PC-9 (cell line): ENCODE measurements at regions not wholly inside any gene's neighbourhood (a gene's known extent, or its start where the extent isn't known, plus 50 kb on each side); places are given as distances from the start of the nearest gene placed in this dataset.
A peak's percentile ranks its signal among the peaks of the same experiment; 100 is the strongest.

ENCODE experiments used
- BruUV-seq: library from RNA; stranded (reverse); fragments of 400-500 nt; replicated peaks from 2 replicates; lab custom pipeline; 2021; lab: Mats Ljungman, UMichigan
- CTCF ChIA-PET: fragments of 300-600 bp; sonication (Branson Sonifier 250); formaldehyde crosslinking; loops from one replicate; lab custom pipeline; 2022; ENCODE audit warnings: antibody characterized with exemption; lab: Charles Lee
- POLR2A ChIA-PET: fragments of 300-600 bp; sonication (Branson Sonifier 250); formaldehyde crosslinking; loops from one replicate; lab custom pipeline; 2022; ENCODE audit warnings: antibody characterized with exemption; ENCODE audit not compliant: unreplicated experiment; lab: Charles Lee
- DNase-seq, 2 experiments: peaks; one replicate each; pipeline versions ENCODE4 v3.0.0 to v3.0.0-alpha.2; 2015 to 2022; ENCODE audit warnings: mixed read lengths in 1 of 2
- H2AFZ ChIP-seq: fragments of 200-600 bp; sonication (generic); 2 replicates; pipeline ENCODE4 v1.8.1; 2017; ENCODE audit warnings: antibody characterized with exemption
- H3F3A ChIP-seq: fragments of 200-600 bp; sonication (generic); 2 replicates; pipeline ENCODE4 v1.8.1; 2017; ENCODE audit warnings: antibody characterized with exemption, mild to moderate bottlenecking, low read depth; ENCODE audit not compliant: insufficient read depth
- H3K27ac ChIP-seq: fragments of 200-600 bp; sonication (generic); 2 replicates; pipeline ENCODE4 v1.6.1; 2016; ENCODE audit warnings: mixed run types
- H3K27me3 ChIP-seq: fragments of 200-600 bp; sonication (generic); 2 replicates; pipeline ENCODE4 v1.6.1; 2016; ENCODE audit warnings: low read depth, mixed run types; ENCODE audit not compliant: insufficient read depth
- H3K36me3 ChIP-seq: fragments of 200-600 bp; sonication (generic); 2 replicates; pipeline ENCODE4 v1.6.1; 2016; ENCODE audit warnings: low read depth, mixed run types
- H3K4me1 ChIP-seq: fragments of 200-600 bp; sonication (generic); replicated peaks from 2 replicates; pipeline ENCODE4 v1.6.1; 2016; ENCODE audit warnings: mixed run types; ENCODE audit not compliant: insufficient read depth
- H3K4me2 ChIP-seq: fragments of 200-600 bp; sonication (generic); 2 replicates; pipeline ENCODE4 v1.6.1; 2017; ENCODE audit warnings: mixed run types
- H3K4me3 ChIP-seq: fragments of 200-600 bp; sonication (generic); 2 replicates; pipeline ENCODE4 v1.6.1; 2016; ENCODE audit warnings: mixed run types
- H3K79me2 ChIP-seq: fragments of 200-600 bp; sonication (generic); 2 replicates; pipeline ENCODE4 v1.6.1; 2017; ENCODE audit warnings: low read depth, mixed run types
- H3K9me2 ChIP-seq: fragments of 200-600 bp; sonication (generic); 2 replicates; pipeline ENCODE4 v1.8.1; 2017; ENCODE audit warnings: mild to moderate bottlenecking; ENCODE audit not compliant: insufficient read depth
- H3K9me3 ChIP-seq: fragments of 200-600 bp; sonication (generic); 2 replicates; pipeline ENCODE4 v1.8.1; 2016; ENCODE audit warnings: low read depth; ENCODE audit not compliant: insufficient read depth
- H4K20me1 ChIP-seq: fragments of 200-600 bp; sonication (generic); 2 replicates; pipeline ENCODE4 v1.8.1; 2017; ENCODE audit not compliant: insufficient read depth
- EZH2 ChIP-seq: fragments of 200-600 bp; sonication (generic); IDR thresholded peaks from 2 replicates; pipeline ENCODE4 v1.8.0; 2017; ENCODE audit warnings: antibody characterized with exemption, low read depth
- intact Hi-C: fragments of 100-400 bp; cut with micrococcal nuclease; formaldehyde crosslinking; loops from one replicate; pipeline ENCODE4 v1.10.0; 2022; ENCODE audit not compliant: unreplicated experiment
- TF ChIP-seq, protein P1 (sequence below): fragments of 200-600 bp; sonication (generic); conservative IDR thresholded peaks from 2 replicates; pipeline ENCODE4 v1.6.1; 2017; ENCODE audit warnings: mixed run types, antibody characterized with exemption, mild to moderate bottlenecking, moderate library complexity

DNA sequence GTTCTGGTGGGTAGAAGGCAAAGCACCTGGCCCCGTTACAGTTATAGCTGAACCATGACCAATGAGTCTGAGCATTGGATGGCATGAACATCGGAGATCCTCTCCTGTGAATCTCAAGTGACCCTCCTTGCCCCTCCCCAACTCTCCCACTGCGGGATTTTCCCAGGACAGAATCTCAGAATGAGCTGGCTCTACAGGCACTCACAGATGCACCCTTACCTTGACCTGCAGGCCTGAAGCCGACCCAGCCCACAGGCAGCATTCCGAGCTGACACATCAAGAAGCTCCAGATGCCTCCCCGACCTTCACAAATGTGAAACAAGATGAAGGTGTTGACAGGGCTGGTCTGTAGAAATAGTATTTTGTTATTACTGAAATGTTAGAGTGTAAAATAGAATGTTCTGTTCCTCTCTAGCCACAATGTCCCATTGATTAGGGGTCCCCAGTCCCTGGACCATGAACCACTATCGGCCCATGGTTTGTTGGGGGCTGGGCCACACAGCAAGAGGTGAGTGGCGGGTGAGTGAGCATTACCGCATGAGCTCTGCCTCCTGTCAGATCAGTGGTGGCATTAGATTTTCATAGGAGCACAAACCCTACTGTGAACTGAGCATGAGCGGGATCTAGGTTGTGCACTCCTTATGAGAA lies 263.4 kb downstream of the AUH start:
- ChIA-PET POLR2A (no interaction called here), CTCF (no interaction called here)
- no peak for DNase-seq
- H4K20me1 ChIP-seq = no peaks in the 10 kb centered on the region
- no peak overlapping the region for H3K4me2 ChIP-seq
- TF ChIP-seq, protein P1, sequence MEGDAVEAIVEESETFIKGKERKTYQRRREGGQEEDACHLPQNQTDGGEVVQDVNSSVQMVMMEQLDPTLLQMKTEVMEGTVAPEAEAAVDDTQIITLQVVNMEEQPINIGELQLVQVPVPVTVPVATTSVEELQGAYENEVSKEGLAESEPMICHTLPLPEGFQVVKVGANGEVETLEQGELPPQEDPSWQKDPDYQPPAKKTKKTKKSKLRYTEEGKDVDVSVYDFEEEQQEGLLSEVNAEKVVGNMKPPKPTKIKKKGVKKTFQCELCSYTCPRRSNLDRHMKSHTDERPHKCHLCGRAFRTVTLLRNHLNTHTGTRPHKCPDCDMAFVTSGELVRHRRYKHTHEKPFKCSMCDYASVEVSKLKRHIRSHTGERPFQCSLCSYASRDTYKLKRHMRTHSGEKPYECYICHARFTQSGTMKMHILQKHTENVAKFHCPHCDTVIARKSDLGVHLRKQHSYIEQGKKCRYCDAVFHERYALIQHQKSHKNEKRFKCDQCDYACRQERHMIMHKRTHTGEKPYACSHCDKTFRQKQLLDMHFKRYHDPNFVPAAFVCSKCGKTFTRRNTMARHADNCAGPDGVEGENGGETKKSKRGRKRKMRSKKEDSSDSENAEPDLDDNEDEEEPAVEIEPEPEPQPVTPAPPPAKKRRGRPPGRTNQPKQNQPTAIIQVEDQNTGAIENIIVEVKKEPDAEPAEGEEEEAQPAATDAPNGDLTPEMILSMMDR = no peak
- no peak for TF ChIP-seq EZH2
- BruUV-seq = no TSS peak
- H3K4me3 ChIP-seq = no peak overlapping the region
- intact Hi-C loops = loop anchor here (10.0 kb wide), 1 partner anchor 96 kb away; no protein-coding TSS in a partner anchor
- no peak overlapping the region for H3K27ac ChIP-seq
- no peaks in the 10 kb centered on the region for H3K36me3 ChIP-seq
- H3F3A ChIP-seq = peaks cover 19% of the 10 kb centered on the region
- no peaks in the 10 kb centered on the region for H3K27me3 ChIP-seq
- no peaks in the 10 kb centered on the region for H3K9me3 ChIP-seq
- H3K9me2 ChIP-seq = no peaks in the 10 kb centered on the region
- no peaks in the 10 kb centered on the region for H3K79me2 ChIP-seq
- peaks cover 18% of the 10 kb centered on the region for H3K4me1 ChIP-seq
- H2AFZ ChIP-seq = no peak overlapping the region

DNA sequence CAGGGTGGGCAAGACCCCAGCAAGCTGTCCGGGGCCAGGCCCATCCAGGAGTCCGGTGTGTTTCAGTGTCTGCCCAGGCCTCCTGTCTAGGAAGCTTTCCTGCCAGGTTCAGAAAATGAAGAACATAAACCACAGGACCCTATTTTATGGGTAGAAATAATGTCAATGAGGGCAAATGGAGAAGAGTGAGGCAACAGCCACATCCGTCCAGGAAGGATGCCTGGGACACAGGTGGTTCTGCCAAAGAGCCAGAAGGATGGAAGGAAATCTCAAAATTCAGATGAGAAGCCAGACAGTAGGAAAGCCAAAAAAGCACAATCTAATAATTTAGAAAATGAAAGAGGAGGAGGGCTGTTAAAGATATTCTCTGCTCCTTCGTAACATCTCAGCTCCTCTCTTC lies 262.3 kb downstream of the AUH start:
- no peak for DNase-seq
- POLR2A ChIA-PET = no interaction called here

DNA sequence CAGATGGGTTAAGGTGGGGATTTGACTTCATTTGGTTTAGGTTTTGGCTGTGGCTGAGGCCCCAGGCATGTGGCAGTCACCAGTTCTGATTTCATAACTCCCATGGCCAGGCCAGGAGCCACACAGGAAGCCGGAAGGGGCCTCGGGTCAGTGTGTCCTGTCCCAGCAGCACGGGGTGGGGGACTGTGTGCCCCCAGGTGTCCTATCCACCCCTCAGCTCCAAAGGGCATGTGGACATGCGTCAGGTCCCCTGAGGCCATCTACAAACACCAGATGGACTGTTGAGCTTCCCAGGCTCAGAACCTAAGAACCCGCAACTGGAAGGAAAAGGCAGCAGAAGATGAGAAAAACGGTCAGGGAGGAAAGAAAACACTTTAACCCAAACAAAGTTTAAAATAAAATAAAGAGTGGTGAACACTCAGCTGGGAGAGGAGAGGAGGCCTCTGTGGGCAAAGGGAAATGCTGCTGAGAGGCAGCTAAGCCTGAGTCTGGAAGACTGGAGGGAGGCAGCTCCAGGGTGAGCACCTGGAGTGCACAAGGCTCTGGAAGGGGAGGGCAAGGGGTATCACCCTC lies 260.8 kb downstream of the AUH start:
- Histone ChIP-seq H4K20me1 (no peaks in the 10 kb centered on the region), H3F3A (peaks cover 19% of the 10 kb centered on the region), H3K36me3 (no peaks in the 10 kb centered on the region), H3K9me2 (no peaks in the 10 kb centered on the region), H3K4me1 (peaks cover 18% of the 10 kb centered on the region), H3K4me2 (peak overlapping the region; percentile 53), H3K4me3 (no peak overlapping the region), H3K27me3 (no peaks in the 10 kb centered on the region), H3K79me2 (no peaks in the 10 kb centered on the region), H2AFZ (no peak overlapping the region), H3K9me3 (no peaks in the 10 kb centered on the region), H3K27ac (no peak overlapping the region)
- intact Hi-C loops = no loop called here
- ChIA-PET CTCF (interaction anchor here (0.6 kb wide), 1 partner anchor 214 kb away, joined by 3 read pairs; no protein-coding TSS in a partner anchor), POLR2A (no interaction called here)
- TF ChIP-seq, protein P1 = no peak
- TF ChIP-seq EZH2 = no peak
- BruUV-seq = no TSS peak
- DNase-seq = no peak

More for the DNA sequence above, 262.3 kb downstream of the AUH start:
- Histone ChIP-seq H3K36me3 (no peaks in the 10 kb centered on the region), H2AFZ (no peak overlapping the region), H4K20me1 (no peaks in the 10 kb centered on the region), H3K79me2 (no peaks in the 10 kb centered on the region), H3K9me2 (no peaks in the 10 kb centered on the region), H3K4me3 (no peak overlapping the region), H3K27ac (no peak overlapping the region), H3F3A (peaks cover 19% of the 10 kb centered on the region), H3K4me1 (peaks cover 18% of the 10 kb centered on the region), H3K4me2 (peak overlapping the region; percentile 53), H3K27me3 (no peaks in the 10 kb centered on the region), H3K9me3 (no peaks in the 10 kb centered on the region)
- TF ChIP-seq, protein P1 = no peak
- TF ChIP-seq EZH2 = no peak
- BruUV-seq = no TSS peak
- intact Hi-C loops = loop anchor here (10.0 kb wide), 1 partner anchor 95 kb away; no protein-coding TSS in a partner anchor
- CTCF ChIA-PET = no interaction called here
